PFSK-1 (cell line): ENCODE measurements at regions not wholly inside any gene's neighbourhood (a gene's known extent, or its start where the extent isn't known, plus 50 kb on each side); places are given as distances from the start of the nearest gene placed in this dataset.

Experiments used
- FOXP2 ChIP-seq: optimal IDR thresholded peaks from 2 replicates; pipeline ENCODE3; 2011; ENCODE audit warnings: borderline replicate concordance, control low read depth, inconsistent platforms; ENCODE audit not compliant: insufficient read depth; ENCODE audit errors: extremely low read length, extremely low read depth
- POLR2AphosphoS5 ChIP-seq: IDR thresholded peaks from 2 replicates; pipeline ENCODE4 v1.6.1; 2012; ENCODE audit warnings: low read depth, mild to moderate bottlenecking, control low read depth, low read length, moderate library complexity
- SIN3A ChIP-seq: IDR thresholded peaks from 2 replicates; pipeline ENCODE4 v1.6.1; 2012; ENCODE audit warnings: mild to moderate bottlenecking, low read length, moderate library complexity, borderline replicate concordance; ENCODE audit not compliant: insufficient read depth
- TAF1 ChIP-seq: IDR thresholded peaks from 2 replicates; pipeline ENCODE4 v1.6.1; 2012; ENCODE audit warnings: low read length, control low read depth, borderline replicate concordance; ENCODE audit not compliant: insufficient read depth
- TF ChIP-seq, protein P1 (sequence below), 2 experiments: IDR thresholded peaks; 2 replicates each; pipeline versions ENCODE4 v1.6.1 to v1.8.0; 2011 to 2012; ENCODE audit warnings: low read depth in 2 of 2, low read length in 2 of 2, control low read depth in 1 of 2, inconsistent platforms in 1 of 2, mild to moderate bottlenecking in 1 of 2, moderate library complexity in 1 of 2; ENCODE audit not compliant: insufficient read depth in 1 of 2

DNA sequence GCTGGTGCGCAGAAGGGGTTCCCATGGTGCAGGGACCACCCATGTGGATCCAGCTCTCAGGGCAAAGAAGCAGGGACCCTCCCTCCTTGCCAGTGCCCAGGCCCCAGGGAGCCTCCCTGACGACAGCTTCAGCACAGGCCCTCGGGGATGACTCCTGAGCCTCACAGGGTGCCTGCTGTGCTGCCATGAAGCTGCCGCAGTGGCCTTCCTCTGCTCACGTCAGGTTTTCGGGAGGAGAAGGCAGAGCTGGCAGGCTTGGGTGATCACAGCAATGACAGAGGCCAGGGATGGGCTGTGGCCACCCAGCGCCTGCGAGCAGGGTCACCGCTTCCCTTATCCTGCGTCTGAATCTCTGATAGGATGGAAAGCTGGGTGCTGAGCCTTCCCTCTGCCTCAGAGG lies 276.2 kb downstream of the BRD1 start:
- no peak for TF ChIP-seq SIN3A
- TF ChIP-seq POLR2AphosphoS5: no peak
- no peak for TF ChIP-seq TAF1
- TF ChIP-seq FOXP2: no peak
- TF ChIP-seq, protein P1, sequence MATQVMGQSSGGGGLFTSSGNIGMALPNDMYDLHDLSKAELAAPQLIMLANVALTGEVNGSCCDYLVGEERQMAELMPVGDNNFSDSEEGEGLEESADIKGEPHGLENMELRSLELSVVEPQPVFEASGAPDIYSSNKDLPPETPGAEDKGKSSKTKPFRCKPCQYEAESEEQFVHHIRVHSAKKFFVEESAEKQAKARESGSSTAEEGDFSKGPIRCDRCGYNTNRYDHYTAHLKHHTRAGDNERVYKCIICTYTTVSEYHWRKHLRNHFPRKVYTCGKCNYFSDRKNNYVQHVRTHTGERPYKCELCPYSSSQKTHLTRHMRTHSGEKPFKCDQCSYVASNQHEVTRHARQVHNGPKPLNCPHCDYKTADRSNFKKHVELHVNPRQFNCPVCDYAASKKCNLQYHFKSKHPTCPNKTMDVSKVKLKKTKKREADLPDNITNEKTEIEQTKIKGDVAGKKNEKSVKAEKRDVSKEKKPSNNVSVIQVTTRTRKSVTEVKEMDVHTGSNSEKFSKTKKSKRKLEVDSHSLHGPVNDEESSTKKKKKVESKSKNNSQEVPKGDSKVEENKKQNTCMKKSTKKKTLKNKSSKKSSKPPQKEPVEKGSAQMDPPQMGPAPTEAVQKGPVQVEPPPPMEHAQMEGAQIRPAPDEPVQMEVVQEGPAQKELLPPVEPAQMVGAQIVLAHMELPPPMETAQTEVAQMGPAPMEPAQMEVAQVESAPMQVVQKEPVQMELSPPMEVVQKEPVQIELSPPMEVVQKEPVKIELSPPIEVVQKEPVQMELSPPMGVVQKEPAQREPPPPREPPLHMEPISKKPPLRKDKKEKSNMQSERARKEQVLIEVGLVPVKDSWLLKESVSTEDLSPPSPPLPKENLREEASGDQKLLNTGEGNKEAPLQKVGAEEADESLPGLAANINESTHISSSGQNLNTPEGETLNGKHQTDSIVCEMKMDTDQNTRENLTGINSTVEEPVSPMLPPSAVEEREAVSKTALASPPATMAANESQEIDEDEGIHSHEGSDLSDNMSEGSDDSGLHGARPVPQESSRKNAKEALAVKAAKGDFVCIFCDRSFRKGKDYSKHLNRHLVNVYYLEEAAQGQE (IDR thresholded peaks at IDR 0.05; ENCODE audit: insufficient read depth in 1 of 2, low read depth in 2 of 2, low read length in 2 of 2): no peak

DNA sequence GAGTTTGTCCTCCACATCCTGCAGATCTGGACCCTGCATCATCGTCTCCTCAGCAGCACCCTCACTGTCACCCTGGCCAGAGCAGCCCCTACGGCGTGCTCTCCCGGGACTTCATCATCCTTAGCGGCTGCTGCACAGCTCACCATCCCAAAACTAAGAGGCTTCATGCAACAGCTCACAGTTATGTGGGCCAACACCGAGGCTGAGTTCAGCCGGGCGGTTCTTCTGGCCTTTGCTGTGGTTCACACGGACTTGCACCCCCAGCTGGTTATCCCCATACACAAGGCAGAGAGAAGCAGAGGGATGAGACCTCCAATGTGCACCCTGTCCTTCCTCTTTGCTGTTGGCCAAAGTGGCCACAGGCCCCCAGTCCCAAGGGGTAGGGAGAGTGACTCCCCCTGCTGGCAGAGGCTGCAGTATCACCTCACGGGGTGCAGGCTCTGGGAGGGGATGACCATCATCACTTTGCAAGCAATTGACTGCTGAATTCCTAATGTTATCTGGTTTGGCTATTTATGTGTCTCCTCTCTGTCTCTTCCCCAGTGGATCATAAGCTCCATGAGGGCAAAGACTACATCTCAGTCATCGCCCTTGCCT lies 276.8 kb downstream of the BRD1 start:
- TF ChIP-seq SIN3A: no peak
- TF ChIP-seq FOXP2: no peak
- no peak for TF ChIP-seq POLR2AphosphoS5
- TF ChIP-seq TAF1: no peak
- TF ChIP-seq, protein P1 (IDR thresholded peaks at IDR 0.05; ENCODE audit: insufficient read depth in 1 of 2, low read depth in 2 of 2, low read length in 2 of 2): no peak

DNA sequence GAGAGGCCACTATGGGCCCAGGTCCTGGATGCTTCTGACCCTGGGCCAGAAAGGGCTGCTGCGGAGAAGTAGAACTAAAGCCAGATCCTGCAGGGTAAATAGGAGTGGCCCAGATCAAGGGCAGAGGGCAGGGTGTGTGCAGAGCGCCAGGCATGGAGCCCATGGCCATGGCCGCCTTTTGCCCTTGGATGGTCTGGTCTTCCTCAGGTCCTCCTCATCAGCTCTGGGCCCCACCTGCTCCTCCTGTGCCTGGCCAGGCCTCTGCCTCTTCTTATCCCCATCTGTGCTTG lies 277.6 kb downstream of the BRD1 start:
- TF ChIP-seq FOXP2 (no peak), SIN3A (no peak), POLR2AphosphoS5 (no peak), TAF1 (no peak)
- TF ChIP-seq, protein P1 (IDR thresholded peaks at IDR 0.05; ENCODE audit: insufficient read depth in 1 of 2, low read depth in 2 of 2, low read length in 2 of 2): no peak

DNA sequence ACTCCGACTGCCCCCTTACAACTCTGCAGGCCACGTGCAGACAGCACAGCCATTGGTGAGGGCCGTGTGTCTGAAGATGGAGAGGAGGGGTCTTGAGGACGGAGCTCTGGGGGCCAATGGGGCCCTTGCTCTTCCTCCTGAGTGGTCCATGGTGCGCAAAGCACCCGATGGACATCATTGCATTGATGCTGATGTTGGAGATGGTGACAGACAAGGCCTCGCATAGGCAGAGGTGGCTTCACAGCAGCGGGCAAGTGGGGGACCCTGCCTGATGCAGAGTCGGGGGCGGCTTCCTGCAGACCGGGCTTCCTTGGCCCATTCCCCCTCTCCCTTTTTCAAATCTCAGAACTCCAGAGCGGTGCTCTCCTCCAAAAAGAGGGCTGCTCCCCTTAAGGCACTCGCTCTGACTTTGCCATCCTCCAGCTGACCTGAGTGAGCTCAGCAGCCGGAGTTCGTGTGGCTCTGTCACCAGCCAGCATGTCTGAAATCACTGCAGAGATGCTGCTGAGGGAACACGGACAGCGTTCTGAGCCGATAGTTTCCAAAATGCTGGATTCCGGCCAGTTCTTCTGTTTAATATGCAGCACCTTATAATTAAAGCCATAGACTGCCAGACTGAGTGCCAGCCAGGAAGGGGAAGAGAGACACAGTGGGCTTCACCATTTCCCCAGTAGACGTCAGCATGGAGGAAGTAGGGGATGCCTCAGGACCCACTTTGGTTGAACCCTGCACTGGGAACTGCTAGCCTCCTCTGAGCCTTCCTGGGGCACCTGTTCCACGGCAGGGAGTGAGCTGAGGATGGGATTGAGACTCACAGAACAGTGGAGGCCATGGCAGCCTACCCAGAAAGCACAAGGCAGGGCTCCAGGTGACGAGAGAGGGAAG lies 278.2 kb downstream of the BRD1 start:
- TF ChIP-seq, protein P1 (IDR thresholded peaks at IDR 0.05; ENCODE audit: insufficient read depth in 1 of 2, low read depth in 2 of 2, low read length in 2 of 2): no peak
- TF ChIP-seq POLR2AphosphoS5: no peak
- no peak for TF ChIP-seq FOXP2
- TF ChIP-seq TAF1: no peak
- TF ChIP-seq SIN3A: no peak
